WI38 (cell line): ENCODE measurements at regions not wholly inside any gene's neighbourhood (a gene's known extent, or its start where the extent isn't known, plus 50 kb on each side); places are given as distances from the start of the nearest gene placed in this dataset.

Experiments used
- H3K4me3 ChIP-seq: 2 replicates; pipeline ENCODE4 v1.5.1; 2011; ENCODE audit warnings: low read depth, mild to moderate bottlenecking, control low read depth, low read length
- CTCF ChIP-seq: IDR thresholded peaks from 2 replicates; pipeline ENCODE4 v1.5.1; 2012; ENCODE audit warnings: low read depth, mild to moderate bottlenecking, control low read depth, low read length

- H3K4me3 ChIP-seq = no peak overlapping the region
- no peak for TF ChIP-seq CTCF
Measured at GRCh38 chr10:131418681-131419080, 107.2 kb upstream of the TCERG1L start.

- TF ChIP-seq CTCF = no peak
- no peak overlapping the region for H3K4me3 ChIP-seq
Measured at GRCh38 chr10:131419797-131420196, 108.3 kb upstream of the TCERG1L start.

GRCh38 chr10:131420867-131421266 lies 109.3 kb upstream of the TCERG1L start:
- no peak overlapping the region for H3K4me3 ChIP-seq
- no peak for TF ChIP-seq CTCF

- TF ChIP-seq CTCF = no peak
- no peak overlapping the region for H3K4me3 ChIP-seq
Measured at GRCh38 chr10:131421381-131421780, 109.9 kb upstream of the TCERG1L start.

- no peak for TF ChIP-seq CTCF
- no peak overlapping the region for H3K4me3 ChIP-seq
Measured at GRCh38 chr10:131422731-131423130, 111.2 kb upstream of the TCERG1L start.

- TF ChIP-seq CTCF = no peak
- no peak overlapping the region for H3K4me3 ChIP-seq
Measured at GRCh38 chr10:131424053-131424452, 112.5 kb upstream of the TCERG1L start.

- no peak for TF ChIP-seq CTCF
- no peak overlapping the region for H3K4me3 ChIP-seq
Measured at GRCh38 chr10:131424836-131425491, 113.4 kb upstream of the TCERG1L start.
